ENCODE measurements at regions not wholly inside any gene's neighbourhood (a gene's known extent, or its start where the extent isn't known, plus 50 kb on each side); places are given as distances from the start of the nearest gene placed in this dataset.

- no peaks in the 10 kb centered on the region for H3K9me3 ChIP-seq (ENCODE audit: control insufficient read depth, insufficient read depth, low read length)
- H3K9me3 Mint-ChIP-seq: peaks cover 0 to 3% of the 10 kb centered on the region in 2 donors
- no peak overlapping the region for H3K4me3 ChIP-seq (ENCODE audit: low read length)
- peaks cover 0 to 5% of the 10 kb centered on the region in 2 donors for H3K4me1 Mint-ChIP-seq
- WGBS (ENCODE audit: insufficient coverage): 91% methylated on average over 1 of the region's 2 CpGs
- no peak overlapping the region for H3K27ac Mint-ChIP-seq
- no peak overlapping the region for H3K4me3 Mint-ChIP-seq
- H3K27me3 ChIP-seq (ENCODE audit: control insufficient read depth, insufficient read depth, low read length): peaks cover 2% of the 10 kb centered on the region
- intact Hi-C loops (cut with micrococcal nuclease): no loop called here
- no peak for TF ChIP-seq CTCF (IDR thresholded peaks at IDR 0.05)
- H3K27ac ChIP-seq (ENCODE audit: low read length): no peak overlapping the region
- H3K36me3 Mint-ChIP-seq: no peaks in the 10 kb centered on the region
- H3K36me3 ChIP-seq (ENCODE audit: control insufficient read depth, insufficient read depth, low read length): no peaks in the 10 kb centered on the region
- H3K27me3 Mint-ChIP-seq (ENCODE audit: low read depth in 2 of 2): peaks cover 17 to 37% of the 10 kb centered on the region in 2 donors
- no peak for DNase-seq
- no peak for ATAC-seq
- H3K4me1 ChIP-seq (ENCODE audit: control insufficient read depth, insufficient read depth, low read length): peaks cover 2% of the 10 kb centered on the region
Observed at GRCh38 chr5:171603591-171603990, 182.0 kb upstream of the SMIM23 start.

- no peak overlapping the region for H3K4me3 ChIP-seq (ENCODE audit: low read length)
- no peak overlapping the region for H3K27ac Mint-ChIP-seq
- peaks cover 2% of the 10 kb centered on the region for H3K27me3 ChIP-seq (ENCODE audit: control insufficient read depth, insufficient read depth, low read length)
- no peaks in the 10 kb centered on the region for H3K36me3 ChIP-seq (ENCODE audit: control insufficient read depth, insufficient read depth, low read length)
- peaks cover 18 to 43% of the 10 kb centered on the region in 2 donors for H3K27me3 Mint-ChIP-seq (ENCODE audit: low read depth in 2 of 2)
- intact Hi-C loops (cut with micrococcal nuclease): no loop called here
- TF ChIP-seq CTCF (IDR thresholded peaks at IDR 0.05): no peak
- H3K4me3 Mint-ChIP-seq: no peak overlapping the region
- H3K9me3 ChIP-seq (ENCODE audit: control insufficient read depth, insufficient read depth, low read length): no peaks in the 10 kb centered on the region
- H3K36me3 Mint-ChIP-seq: no peaks in the 10 kb centered on the region
- H3K4me1 ChIP-seq (ENCODE audit: control insufficient read depth, insufficient read depth, low read length): peaks cover 2% of the 10 kb centered on the region
- peaks cover 0 to 5% of the 10 kb centered on the region in 2 donors for H3K4me1 Mint-ChIP-seq
- H3K9me3 Mint-ChIP-seq: peaks cover 0 to 3% of the 10 kb centered on the region in 2 donors
- no peak overlapping the region for H3K27ac ChIP-seq (ENCODE audit: low read length)
- ATAC-seq: no peak
- DNase-seq: no peak
Observed at GRCh38 chr5:171604195-171604594, 181.4 kb upstream of the SMIM23 start.

- Histone ChIP-seq H3K9me3 (ENCODE audit: control insufficient read depth, insufficient read depth, low read length) (no peaks in the 10 kb centered on the region), H3K27ac (ENCODE audit: low read length) (no peak overlapping the region), H3K4me3 (ENCODE audit: low read length) (no peak overlapping the region), H3K4me1 (ENCODE audit: control insufficient read depth, insufficient read depth, low read length) (no peaks in the 10 kb centered on the region), H3K27me3 (ENCODE audit: control insufficient read depth, insufficient read depth, low read length) (peaks cover 2% of the 10 kb centered on the region), H3K36me3 (ENCODE audit: control insufficient read depth, insufficient read depth, low read length) (no peaks in the 10 kb centered on the region)
- H3K36me3 Mint-ChIP-seq: no peaks in the 10 kb centered on the region
- peaks cover 0 to 5% of the 10 kb centered on the region in 2 donors for H3K9me3 Mint-ChIP-seq
- ATAC-seq (peak in 2 of 3 donors; percentile 46 to 66), DNase-seq (peak in 1 of 2 donors; percentile 32)
- H3K27me3 Mint-ChIP-seq (ENCODE audit: low read depth in 2 of 2): peaks cover 11 to 45% of the 10 kb centered on the region in 2 donors
- no peak overlapping the region for H3K27ac Mint-ChIP-seq
- no peak overlapping the region for H3K4me3 Mint-ChIP-seq
- peak; percentile 30 for TF ChIP-seq CTCF (IDR thresholded peaks at IDR 0.05)
- no peaks in the 10 kb centered on the region for H3K4me1 Mint-ChIP-seq
- intact Hi-C loops (cut with micrococcal nuclease): no loop called here
Observed at GRCh38 chr5:171606414-171607024, 179.1 kb upstream of the SMIM23 start.

GRCh38 chr5:171607863-171608262, 177.8 kb upstream of the SMIM23 start:
- WGBS (ENCODE audit: insufficient coverage): 100% methylated on average over 1 of the region's 2 CpGs
- Mint-ChIP-seq H3K4me1 (no peaks in the 10 kb centered on the region), H3K4me3 (no peak overlapping the region), H3K27me3 (ENCODE audit: low read depth in 2 of 2) (peaks cover 16 to 52% of the 10 kb centered on the region in 2 donors), H3K9me3 (peaks cover 0 to 5% of the 10 kb centered on the region in 2 donors), H3K36me3 (no peaks in the 10 kb centered on the region), H3K27ac (no peak overlapping the region)
- no peak overlapping the region for H3K4me3 ChIP-seq (ENCODE audit: low read length)
- H3K9me3 ChIP-seq (ENCODE audit: control insufficient read depth, insufficient read depth, low read length): no peaks in the 10 kb centered on the region
- TF ChIP-seq CTCF (IDR thresholded peaks at IDR 0.05): no peak
- intact Hi-C loops (cut with micrococcal nuclease): no loop called here
- no peak for DNase-seq
- H3K27me3 ChIP-seq (ENCODE audit: control insufficient read depth, insufficient read depth, low read length): peaks cover 2% of the 10 kb centered on the region
- no peak for ATAC-seq
- no peaks in the 10 kb centered on the region for H3K36me3 ChIP-seq (ENCODE audit: control insufficient read depth, insufficient read depth, low read length)
- H3K4me1 ChIP-seq (ENCODE audit: control insufficient read depth, insufficient read depth, low read length): no peaks in the 10 kb centered on the region
- no peak overlapping the region for H3K27ac ChIP-seq (ENCODE audit: low read length)
